WTC11 (cell line): ENCODE measurements at regions not wholly inside any gene's neighbourhood (a gene's known extent, or its start where the extent isn't known, plus 50 kb on each side); places are given as distances from the start of the nearest gene placed in this dataset.

Experiments
- ESRRA ChIP-seq: sonication (generic); formaldehyde crosslinking; IDR thresholded peaks from 2 replicates; pipeline ENCODE4 v1.8.1; 2022; ENCODE audit warnings: mild to moderate bottlenecking, missing genetic modification reagents, borderline replicate concordance
- KAT7 ChIP-seq: sonication (generic); formaldehyde crosslinking; IDR thresholded peaks from 2 replicates; pipeline ENCODE4 v1.8.1; 2023; ENCODE audit warnings: missing genetic modification reagents, mild to moderate bottlenecking, borderline replicate concordance
- NR1H2 ChIP-seq: sonication (generic); formaldehyde crosslinking; IDR thresholded peaks from 2 replicates; pipeline ENCODE4 v1.9.0; 2021; ENCODE audit warnings: mild to moderate bottlenecking, moderate library complexity, missing genetic modification reagents
- TEAD1 ChIP-seq: sonication (generic); formaldehyde crosslinking; IDR thresholded peaks from 2 replicates; pipeline ENCODE4 v1.8.0; 2022; ENCODE audit warnings: mild to moderate bottlenecking, missing genetic modification reagents
- ZBTB21 ChIP-seq: sonication (generic); formaldehyde crosslinking; IDR thresholded peaks from 2 replicates; pipeline ENCODE4 v1.8.1; 2023; ENCODE audit warnings: mild to moderate bottlenecking, missing genetic modification reagents, borderline replicate concordance
- TF ChIP-seq, protein P1 (sequence below): fragments of 200-600 bp; IDR thresholded peaks from 2 replicates; pipeline ENCODE4 v1.8.0; 2022; ENCODE audit warnings: antibody characterized with exemption
- TF ChIP-seq, protein P2 (sequence below): sonication (generic); formaldehyde crosslinking; IDR thresholded peaks from 2 replicates; pipeline ENCODE4 v1.8.1; 2022; ENCODE audit warnings: mild to moderate bottlenecking, missing genetic modification reagents, moderate library complexity, borderline replicate concordance
- TF ChIP-seq, protein P3 (sequence below): fragments of 250-450 bp; sonication (Bioruptor Pico); IDR thresholded peaks from 2 replicates; pipeline ENCODE4 v1.8.0; 2021; ENCODE audit warnings: mild to moderate bottlenecking
- TF ChIP-seq, protein P4 (sequence below): sonication (generic); formaldehyde crosslinking; IDR thresholded peaks from 2 replicates; pipeline ENCODE4 v1.8.1; 2023; ENCODE audit warnings: mild to moderate bottlenecking, missing genetic modification reagents, moderate library complexity
- TF ChIP-seq, protein P5 (sequence below): sonication (generic); formaldehyde crosslinking; IDR thresholded peaks from 2 replicates; pipeline ENCODE4 v1.8.0; 2023; ENCODE audit warnings: missing genetic modification reagents, mild to moderate bottlenecking, borderline replicate concordance
- TF ChIP-seq, protein P6 (sequence below): sonication (generic); formaldehyde crosslinking; IDR thresholded peaks from 2 replicates; pipeline ENCODE4 v1.8.0; 2022; ENCODE audit warnings: missing genetic modification reagents

DNA sequence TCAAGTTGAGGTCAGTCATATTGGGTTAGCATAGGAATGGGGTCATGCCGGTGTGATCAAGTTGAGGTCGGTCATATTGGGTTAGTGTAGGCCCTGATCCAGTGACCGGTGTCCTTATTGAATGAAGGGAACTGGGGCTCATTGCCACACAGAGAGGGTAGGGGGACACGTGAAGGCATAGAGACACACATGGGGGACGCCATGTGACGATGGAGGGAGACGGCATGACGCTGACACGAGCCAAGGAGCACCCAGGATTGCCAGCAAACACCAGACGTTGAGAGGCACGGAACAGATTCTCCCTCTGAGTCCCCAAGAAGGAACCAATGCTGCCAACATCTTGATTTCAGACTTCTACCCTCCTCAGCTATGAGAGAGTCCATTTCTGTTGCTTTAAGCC, 136.9 kb upstream of the ZBTB40 start:
- no peak for TF ChIP-seq ZBTB21 (CRISPR knock-in tag)
- TF ChIP-seq, protein P1, sequence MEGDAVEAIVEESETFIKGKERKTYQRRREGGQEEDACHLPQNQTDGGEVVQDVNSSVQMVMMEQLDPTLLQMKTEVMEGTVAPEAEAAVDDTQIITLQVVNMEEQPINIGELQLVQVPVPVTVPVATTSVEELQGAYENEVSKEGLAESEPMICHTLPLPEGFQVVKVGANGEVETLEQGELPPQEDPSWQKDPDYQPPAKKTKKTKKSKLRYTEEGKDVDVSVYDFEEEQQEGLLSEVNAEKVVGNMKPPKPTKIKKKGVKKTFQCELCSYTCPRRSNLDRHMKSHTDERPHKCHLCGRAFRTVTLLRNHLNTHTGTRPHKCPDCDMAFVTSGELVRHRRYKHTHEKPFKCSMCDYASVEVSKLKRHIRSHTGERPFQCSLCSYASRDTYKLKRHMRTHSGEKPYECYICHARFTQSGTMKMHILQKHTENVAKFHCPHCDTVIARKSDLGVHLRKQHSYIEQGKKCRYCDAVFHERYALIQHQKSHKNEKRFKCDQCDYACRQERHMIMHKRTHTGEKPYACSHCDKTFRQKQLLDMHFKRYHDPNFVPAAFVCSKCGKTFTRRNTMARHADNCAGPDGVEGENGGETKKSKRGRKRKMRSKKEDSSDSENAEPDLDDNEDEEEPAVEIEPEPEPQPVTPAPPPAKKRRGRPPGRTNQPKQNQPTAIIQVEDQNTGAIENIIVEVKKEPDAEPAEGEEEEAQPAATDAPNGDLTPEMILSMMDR = no peak
- TF ChIP-seq, protein P2, sequence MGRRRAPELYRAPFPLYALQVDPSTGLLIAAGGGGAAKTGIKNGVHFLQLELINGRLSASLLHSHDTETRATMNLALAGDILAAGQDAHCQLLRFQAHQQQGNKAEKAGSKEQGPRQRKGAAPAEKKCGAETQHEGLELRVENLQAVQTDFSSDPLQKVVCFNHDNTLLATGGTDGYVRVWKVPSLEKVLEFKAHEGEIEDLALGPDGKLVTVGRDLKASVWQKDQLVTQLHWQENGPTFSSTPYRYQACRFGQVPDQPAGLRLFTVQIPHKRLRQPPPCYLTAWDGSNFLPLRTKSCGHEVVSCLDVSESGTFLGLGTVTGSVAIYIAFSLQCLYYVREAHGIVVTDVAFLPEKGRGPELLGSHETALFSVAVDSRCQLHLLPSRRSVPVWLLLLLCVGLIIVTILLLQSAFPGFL = no peak
- TF ChIP-seq, protein P3, sequence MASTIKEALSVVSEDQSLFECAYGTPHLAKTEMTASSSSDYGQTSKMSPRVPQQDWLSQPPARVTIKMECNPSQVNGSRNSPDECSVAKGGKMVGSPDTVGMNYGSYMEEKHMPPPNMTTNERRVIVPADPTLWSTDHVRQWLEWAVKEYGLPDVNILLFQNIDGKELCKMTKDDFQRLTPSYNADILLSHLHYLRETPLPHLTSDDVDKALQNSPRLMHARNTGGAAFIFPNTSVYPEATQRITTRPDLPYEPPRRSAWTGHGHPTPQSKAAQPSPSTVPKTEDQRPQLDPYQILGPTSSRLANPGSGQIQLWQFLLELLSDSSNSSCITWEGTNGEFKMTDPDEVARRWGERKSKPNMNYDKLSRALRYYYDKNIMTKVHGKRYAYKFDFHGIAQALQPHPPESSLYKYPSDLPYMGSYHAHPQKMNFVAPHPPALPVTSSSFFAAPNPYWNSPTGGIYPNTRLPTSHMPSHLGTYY = no peak
- TF ChIP-seq, protein P4, sequence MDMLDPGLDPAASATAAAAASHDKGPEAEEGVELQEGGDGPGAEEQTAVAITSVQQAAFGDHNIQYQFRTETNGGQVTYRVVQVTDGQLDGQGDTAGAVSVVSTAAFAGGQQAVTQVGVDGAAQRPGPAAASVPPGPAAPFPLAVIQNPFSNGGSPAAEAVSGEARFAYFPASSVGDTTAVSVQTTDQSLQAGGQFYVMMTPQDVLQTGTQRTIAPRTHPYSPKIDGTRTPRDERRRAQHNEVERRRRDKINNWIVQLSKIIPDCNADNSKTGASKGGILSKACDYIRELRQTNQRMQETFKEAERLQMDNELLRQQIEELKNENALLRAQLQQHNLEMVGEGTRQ = no peak
- no peak for TF ChIP-seq NR1H2 (CRISPR knock-in tag)
- TF ChIP-seq TEAD1 (CRISPR knock-in tag) = no peak
- TF ChIP-seq KAT7 (CRISPR knock-in tag) = no peak
- no peak for TF ChIP-seq ESRRA
- TF ChIP-seq, protein P5, sequence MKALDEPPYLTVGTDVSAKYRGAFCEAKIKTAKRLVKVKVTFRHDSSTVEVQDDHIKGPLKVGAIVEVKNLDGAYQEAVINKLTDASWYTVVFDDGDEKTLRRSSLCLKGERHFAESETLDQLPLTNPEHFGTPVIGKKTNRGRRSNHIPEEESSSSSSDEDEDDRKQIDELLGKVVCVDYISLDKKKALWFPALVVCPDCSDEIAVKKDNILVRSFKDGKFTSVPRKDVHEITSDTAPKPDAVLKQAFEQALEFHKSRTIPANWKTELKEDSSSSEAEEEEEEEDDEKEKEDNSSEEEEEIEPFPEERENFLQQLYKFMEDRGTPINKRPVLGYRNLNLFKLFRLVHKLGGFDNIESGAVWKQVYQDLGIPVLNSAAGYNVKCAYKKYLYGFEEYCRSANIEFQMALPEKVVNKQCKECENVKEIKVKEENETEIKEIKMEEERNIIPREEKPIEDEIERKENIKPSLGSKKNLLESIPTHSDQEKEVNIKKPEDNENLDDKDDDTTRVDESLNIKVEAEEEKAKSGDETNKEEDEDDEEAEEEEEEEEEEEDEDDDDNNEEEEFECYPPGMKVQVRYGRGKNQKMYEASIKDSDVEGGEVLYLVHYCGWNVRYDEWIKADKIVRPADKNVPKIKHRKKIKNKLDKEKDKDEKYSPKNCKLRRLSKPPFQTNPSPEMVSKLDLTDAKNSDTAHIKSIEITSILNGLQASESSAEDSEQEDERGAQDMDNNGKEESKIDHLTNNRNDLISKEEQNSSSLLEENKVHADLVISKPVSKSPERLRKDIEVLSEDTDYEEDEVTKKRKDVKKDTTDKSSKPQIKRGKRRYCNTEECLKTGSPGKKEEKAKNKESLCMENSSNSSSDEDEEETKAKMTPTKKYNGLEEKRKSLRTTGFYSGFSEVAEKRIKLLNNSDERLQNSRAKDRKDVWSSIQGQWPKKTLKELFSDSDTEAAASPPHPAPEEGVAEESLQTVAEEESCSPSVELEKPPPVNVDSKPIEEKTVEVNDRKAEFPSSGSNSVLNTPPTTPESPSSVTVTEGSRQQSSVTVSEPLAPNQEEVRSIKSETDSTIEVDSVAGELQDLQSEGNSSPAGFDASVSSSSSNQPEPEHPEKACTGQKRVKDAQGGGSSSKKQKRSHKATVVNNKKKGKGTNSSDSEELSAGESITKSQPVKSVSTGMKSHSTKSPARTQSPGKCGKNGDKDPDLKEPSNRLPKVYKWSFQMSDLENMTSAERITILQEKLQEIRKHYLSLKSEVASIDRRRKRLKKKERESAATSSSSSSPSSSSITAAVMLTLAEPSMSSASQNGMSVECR (CRISPR knock-in tag) = no peak
- TF ChIP-seq, protein P6, sequence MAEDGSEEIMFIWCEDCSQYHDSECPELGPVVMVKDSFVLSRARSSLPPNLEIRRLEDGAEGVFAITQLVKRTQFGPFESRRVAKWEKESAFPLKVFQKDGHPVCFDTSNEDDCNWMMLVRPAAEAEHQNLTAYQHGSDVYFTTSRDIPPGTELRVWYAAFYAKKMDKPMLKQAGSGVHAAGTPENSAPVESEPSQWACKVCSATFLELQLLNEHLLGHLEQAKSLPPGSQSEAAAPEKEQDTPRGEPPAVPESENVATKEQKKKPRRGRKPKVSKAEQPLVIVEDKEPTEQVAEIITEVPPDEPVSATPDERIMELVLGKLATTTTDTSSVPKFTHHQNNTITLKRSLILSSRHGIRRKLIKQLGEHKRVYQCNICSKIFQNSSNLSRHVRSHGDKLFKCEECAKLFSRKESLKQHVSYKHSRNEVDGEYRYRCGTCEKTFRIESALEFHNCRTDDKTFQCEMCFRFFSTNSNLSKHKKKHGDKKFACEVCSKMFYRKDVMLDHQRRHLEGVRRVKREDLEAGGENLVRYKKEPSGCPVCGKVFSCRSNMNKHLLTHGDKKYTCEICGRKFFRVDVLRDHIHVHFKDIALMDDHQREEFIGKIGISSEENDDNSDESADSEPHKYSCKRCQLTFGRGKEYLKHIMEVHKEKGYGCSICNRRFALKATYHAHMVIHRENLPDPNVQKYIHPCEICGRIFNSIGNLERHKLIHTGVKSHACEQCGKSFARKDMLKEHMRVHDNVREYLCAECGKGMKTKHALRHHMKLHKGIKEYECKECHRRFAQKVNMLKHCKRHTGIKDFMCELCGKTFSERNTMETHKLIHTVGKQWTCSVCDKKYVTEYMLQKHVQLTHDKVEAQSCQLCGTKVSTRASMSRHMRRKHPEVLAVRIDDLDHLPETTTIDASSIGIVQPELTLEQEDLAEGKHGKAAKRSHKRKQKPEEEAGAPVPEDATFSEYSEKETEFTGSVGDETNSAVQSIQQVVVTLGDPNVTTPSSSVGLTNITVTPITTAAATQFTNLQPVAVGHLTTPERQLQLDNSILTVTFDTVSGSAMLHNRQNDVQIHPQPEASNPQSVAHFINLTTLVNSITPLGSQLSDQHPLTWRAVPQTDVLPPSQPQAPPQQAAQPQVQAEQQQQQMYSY (CRISPR knock-in tag) = no peak
